Lower leg skin (tissue), 3 donors: ENCODE measurements at regions not wholly inside any gene's neighbourhood (a gene's known extent, or its start where the extent isn't known, plus 50 kb on each side); places are given as distances from the start of the nearest gene placed in this dataset.

Experiments used
- POLR2A ChIP-seq, 2 donors: fragments of 450-650 bp; IDR thresholded peaks; one replicate each; pipeline ENCODE4 v1.6.1; 2016 to 2017; ENCODE audit warnings: antibody characterized with exemption in 2 of 2, mild to moderate bottlenecking in 1 of 2, moderate library complexity in 1 of 2
- TF ChIP-seq, protein P1 (sequence below), 3 donors: fragments of 450-650 bp; IDR thresholded peaks; one replicate each; pipeline ENCODE4 v1.5.1; 2016; ENCODE audit warnings: antibody characterized with exemption in 3 of 3, mild to moderate bottlenecking in 3 of 3, moderate library complexity in 2 of 3

- no peak for TF ChIP-seq POLR2A (IDR thresholded peaks at IDR 0.05)
- TF ChIP-seq, protein P1, sequence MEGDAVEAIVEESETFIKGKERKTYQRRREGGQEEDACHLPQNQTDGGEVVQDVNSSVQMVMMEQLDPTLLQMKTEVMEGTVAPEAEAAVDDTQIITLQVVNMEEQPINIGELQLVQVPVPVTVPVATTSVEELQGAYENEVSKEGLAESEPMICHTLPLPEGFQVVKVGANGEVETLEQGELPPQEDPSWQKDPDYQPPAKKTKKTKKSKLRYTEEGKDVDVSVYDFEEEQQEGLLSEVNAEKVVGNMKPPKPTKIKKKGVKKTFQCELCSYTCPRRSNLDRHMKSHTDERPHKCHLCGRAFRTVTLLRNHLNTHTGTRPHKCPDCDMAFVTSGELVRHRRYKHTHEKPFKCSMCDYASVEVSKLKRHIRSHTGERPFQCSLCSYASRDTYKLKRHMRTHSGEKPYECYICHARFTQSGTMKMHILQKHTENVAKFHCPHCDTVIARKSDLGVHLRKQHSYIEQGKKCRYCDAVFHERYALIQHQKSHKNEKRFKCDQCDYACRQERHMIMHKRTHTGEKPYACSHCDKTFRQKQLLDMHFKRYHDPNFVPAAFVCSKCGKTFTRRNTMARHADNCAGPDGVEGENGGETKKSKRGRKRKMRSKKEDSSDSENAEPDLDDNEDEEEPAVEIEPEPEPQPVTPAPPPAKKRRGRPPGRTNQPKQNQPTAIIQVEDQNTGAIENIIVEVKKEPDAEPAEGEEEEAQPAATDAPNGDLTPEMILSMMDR (IDR thresholded peaks at IDR 0.05): no peak
Observed at GRCh38 chr7:113292105-113292504, 173.8 kb upstream of the SMIM30 start.
